Spleen (tissue), 11 donors: ENCODE measurements at regions not wholly inside any gene's neighbourhood (a gene's known extent, or its start where the extent isn't known, plus 50 kb on each side); places are given as distances from the start of the nearest gene placed in this dataset.

Experiments
- DNase-seq: peaks from one replicate; pipeline ENCODE4 v3.0.0-alpha.2; 2020
- H3K27ac ChIP-seq, 8 donors: fragments of 200-600 bp; sonication (generic) in 7 of 8; 1 replicate in 4 of 8; 2 replicates in 4 of 8; pipeline versions ENCODE4 v1.5.0 to v1.8.0; 2016 to 2021; ENCODE audit warnings: inconsistent platforms in 4 of 8, mild to moderate bottlenecking in 4 of 8, moderate library complexity in 1 of 8
- H3K27me3 ChIP-seq, 7 donors: fragments of 200-600 bp; sonication (generic) in 6 of 7; replicated peaks in 1 of 7; 1 replicate in 4 of 7; 2 replicates in 3 of 7; pipeline versions ENCODE4 v1.5.0 to v1.8.0; 2016 to 2021; ENCODE audit warnings: inconsistent platforms in 3 of 7, mild to moderate bottlenecking in 1 of 7
- H3K36me3 ChIP-seq, 6 donors: fragments of 200-600 bp; sonication (generic) in 5 of 6; 1 replicate in 4 of 6; 2 replicates in 2 of 6; pipeline versions ENCODE4 v1.5.0 to v1.8.0; 2016 to 2021; ENCODE audit warnings: inconsistent platforms in 2 of 6
- H3K4me1 ChIP-seq, 6 donors: fragments of 200-600 bp; sonication (generic) in 5 of 6; 1 replicate in 3 of 6; 2 replicates in 3 of 6; pipeline versions ENCODE4 v1.5.0 to v1.8.0; 2016 to 2021; ENCODE audit warnings: inconsistent platforms in 3 of 6
- H3K4me3 ChIP-seq, 8 donors: fragments of 200-600 bp; sonication (generic) in 7 of 8; 1 replicate in 4 of 8; 2 replicates in 4 of 8; pipeline versions ENCODE4 v1.5.0 to v1.8.0; 2016 to 2021; ENCODE audit warnings: inconsistent platforms in 4 of 8, mild to moderate bottlenecking in 4 of 8, moderate library complexity in 2 of 8
- H3K9me3 ChIP-seq, 8 donors: fragments of 200-600 bp; sonication (generic) in 7 of 8; 1 replicate in 4 of 8; 2 replicates in 4 of 8; pipeline versions ENCODE4 v1.5.0 to v1.8.0; 2016 to 2021; ENCODE audit warnings: inconsistent platforms in 4 of 8
- POLR2A ChIP-seq, 3 donors: fragments of 450-650 bp; IDR thresholded peaks; one replicate each; pipeline ENCODE4 v1.5.1; 2017; ENCODE audit warnings: antibody characterized with exemption in 3 of 3, mild to moderate bottlenecking in 1 of 3
- POLR2AphosphoS5 ChIP-seq, 3 donors: sonication (generic); formaldehyde crosslinking; IDR thresholded peaks; one replicate each; pipeline ENCODE4 v1.5.1; 2017; ENCODE audit warnings: antibody characterized with exemption in 3 of 3
- WGBS, 5 donors: extraction: QIAGEN DNeasy Blood & Tissue Kit in 3 of 5; methylation state at CpG; one replicate each; pipeline versions ENCODE4 v1.1.5 to v1.1.7; 2013 to 2018; 5-methylcytosine and 5-hydroxymethylcytosine counted together
- intact Hi-C: fragments of 100-400 bp; cut with DNase I; formaldehyde crosslinking; loops from one replicate; pipeline ENCODE4 v1.15.0; 2023; ENCODE audit warnings: low total_unique reads
- TF ChIP-seq, protein P1 (sequence below), 11 experiments: fragments of 200-600 bp in 7 of 11; fragments of 450-650 bp in 4 of 11; sonication (generic) in 4 of 11; IDR thresholded peaks in 8 of 11; conservative IDR thresholded peaks in 3 of 11; 1 replicate in 7 of 11; 2 replicates in 4 of 11; pipeline versions ENCODE4 v1.4.0 to v1.8.0; 2016 to 2021; ENCODE audit warnings: antibody characterized with exemption in 11 of 11, inconsistent platforms in 4 of 11, mild to moderate bottlenecking in 1 of 11
- donor health status: healthy with polysubstance abuse.
- donor health status: DM: no; HTN: no; CAD: no; lungs with moderate emphysema.
- donor health status: DM: no; HTN: no; CAD: no.
- donor health status: Bipolar disorder and iron deficiency.
- donor health status: healthy.
- donor health status: DM: no; HTN: no; CAD: no.
- donor health status: DM: yes; HTN: yes; CAD: no.

DNA sequence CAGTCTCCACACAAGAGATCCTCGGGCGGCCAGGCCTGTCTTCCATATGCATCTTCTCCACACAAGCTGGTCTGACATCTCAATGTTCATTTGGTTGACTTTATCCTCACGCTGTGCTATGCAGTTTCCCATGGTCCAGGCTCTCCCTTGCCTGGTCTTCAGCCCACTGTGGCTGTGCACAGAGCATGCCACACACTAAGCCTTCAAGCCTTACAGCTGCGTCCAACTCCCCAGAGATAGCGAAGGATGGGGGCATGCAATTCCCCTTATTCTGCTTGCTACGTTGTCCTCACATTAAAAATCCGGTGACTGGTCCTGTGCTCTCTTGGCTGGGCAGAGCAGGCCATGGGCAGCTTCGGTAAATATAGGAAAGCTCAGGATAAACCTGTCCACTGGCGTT is 188.7 kb upstream of the TCERG1L start:
- DNase-seq = no peak
- H3K4me1 ChIP-seq = no peaks in the 10 kb centered on the region
- no peak for TF ChIP-seq POLR2A (IDR thresholded peaks at IDR 0.05)
- no peak overlapping the region for H3K4me3 ChIP-seq
- H3K27ac ChIP-seq = no peak overlapping the region
- H3K36me3 ChIP-seq = no peaks in the 10 kb centered on the region
- H3K27me3 ChIP-seq = no peaks in the 10 kb centered on the region
- whole genome bisulfite sequencing, 5 donors = 82 to 90% (median 87%) methylated on average over 9 of the region's 9 CpGs
- peaks cover 10 to 52% (median 36%) of the 10 kb centered on the region in 8 donors for H3K9me3 ChIP-seq
- intact Hi-C loops = no loop called here

DNA sequence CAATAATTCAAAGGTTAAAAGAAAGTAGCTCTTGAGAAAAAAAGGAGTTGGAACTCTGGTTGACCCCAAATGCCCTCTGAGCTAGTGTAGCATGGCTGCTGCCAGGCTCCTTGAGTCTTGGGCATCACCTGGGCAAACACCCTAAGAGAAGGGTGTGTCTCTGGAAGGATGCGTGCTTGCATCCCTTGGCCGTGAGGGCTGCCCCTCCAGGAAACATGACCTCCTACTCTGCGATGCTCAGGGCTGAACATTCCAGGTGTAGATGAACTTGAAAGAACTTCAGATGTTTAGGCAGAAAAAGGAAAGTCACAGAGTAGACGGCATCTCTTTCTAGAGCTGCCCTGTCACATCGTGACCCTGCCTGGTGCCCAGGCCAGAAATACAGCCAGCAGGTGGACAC is 189.4 kb upstream of the TCERG1L start:
- TF ChIP-seq POLR2AphosphoS5 (IDR thresholded peaks at IDR 0.05) = no peak
- TF ChIP-seq, protein P1, sequence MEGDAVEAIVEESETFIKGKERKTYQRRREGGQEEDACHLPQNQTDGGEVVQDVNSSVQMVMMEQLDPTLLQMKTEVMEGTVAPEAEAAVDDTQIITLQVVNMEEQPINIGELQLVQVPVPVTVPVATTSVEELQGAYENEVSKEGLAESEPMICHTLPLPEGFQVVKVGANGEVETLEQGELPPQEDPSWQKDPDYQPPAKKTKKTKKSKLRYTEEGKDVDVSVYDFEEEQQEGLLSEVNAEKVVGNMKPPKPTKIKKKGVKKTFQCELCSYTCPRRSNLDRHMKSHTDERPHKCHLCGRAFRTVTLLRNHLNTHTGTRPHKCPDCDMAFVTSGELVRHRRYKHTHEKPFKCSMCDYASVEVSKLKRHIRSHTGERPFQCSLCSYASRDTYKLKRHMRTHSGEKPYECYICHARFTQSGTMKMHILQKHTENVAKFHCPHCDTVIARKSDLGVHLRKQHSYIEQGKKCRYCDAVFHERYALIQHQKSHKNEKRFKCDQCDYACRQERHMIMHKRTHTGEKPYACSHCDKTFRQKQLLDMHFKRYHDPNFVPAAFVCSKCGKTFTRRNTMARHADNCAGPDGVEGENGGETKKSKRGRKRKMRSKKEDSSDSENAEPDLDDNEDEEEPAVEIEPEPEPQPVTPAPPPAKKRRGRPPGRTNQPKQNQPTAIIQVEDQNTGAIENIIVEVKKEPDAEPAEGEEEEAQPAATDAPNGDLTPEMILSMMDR (IDR thresholded peaks at IDR 0.05 in 8 of 11, conservative IDR thresholded peaks at IDR 0.05 in 3 of 11) = no peak
- TF ChIP-seq POLR2A (IDR thresholded peaks at IDR 0.05) = no peak

DNA sequence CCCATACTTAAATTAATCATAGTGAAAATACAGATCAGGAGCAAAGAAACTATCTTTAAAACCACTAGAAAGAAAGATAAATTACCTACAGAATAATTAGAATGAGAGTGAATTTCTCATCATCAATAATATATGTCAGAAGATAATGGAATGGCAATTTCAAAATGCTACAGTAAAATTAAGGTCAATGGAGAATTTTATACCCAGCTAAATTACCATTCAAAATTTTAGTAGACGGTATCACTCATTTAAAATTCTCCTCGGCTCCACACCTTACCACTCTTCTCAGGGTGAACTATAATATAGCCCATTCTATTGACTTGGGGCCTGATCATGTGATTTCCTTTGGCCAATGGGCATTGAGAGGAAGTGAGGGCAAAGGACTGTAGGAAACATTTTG is 192.5 kb upstream of the TCERG1L start:
- 88 to 93% (median 90%) methylated on average over 2 of the region's 2 CpGs for WGBS, 5 donors

More for the DNA sequence above, 189.4 kb upstream of the TCERG1L start:
- 88 to 94% (median 91%) methylated on average over 5 of the region's 5 CpGs for WGBS, 5 donors
- H3K9me3 ChIP-seq = peaks cover 10 to 51% (median 40%) of the 10 kb centered on the region in 8 donors
- no peaks in the 10 kb centered on the region for H3K4me1 ChIP-seq
- intact Hi-C loops = no loop called here
- DNase-seq = no peak
- H3K27ac ChIP-seq = no peak overlapping the region
- no peaks in the 10 kb centered on the region for H3K27me3 ChIP-seq
- no peaks in the 10 kb centered on the region for H3K36me3 ChIP-seq
- H3K4me3 ChIP-seq = no peak overlapping the region

DNA sequence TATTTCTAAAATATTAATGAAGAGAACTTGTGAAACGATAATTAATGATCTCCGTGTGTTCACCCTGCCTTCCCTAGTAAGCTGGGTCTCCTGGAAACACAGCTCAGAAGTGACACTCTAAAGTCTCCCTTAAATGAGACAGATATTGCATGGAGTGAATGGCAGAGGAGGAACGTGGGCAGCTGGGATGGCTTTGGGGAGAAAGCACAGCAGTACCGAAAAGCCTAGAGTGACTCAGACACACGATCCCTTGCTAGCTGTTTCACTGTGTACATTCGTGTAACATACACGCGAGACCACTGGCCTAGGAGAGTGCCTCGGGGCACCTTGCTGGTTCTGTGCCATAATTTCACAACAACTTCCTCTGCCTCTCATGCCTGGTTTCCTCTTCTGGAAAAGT is 199.9 kb upstream of the TCERG1L start:
- no peaks in the 10 kb centered on the region for H3K4me1 ChIP-seq
- H3K36me3 ChIP-seq = no peaks in the 10 kb centered on the region
- H3K27me3 ChIP-seq = peaks cover 0 to 18% (median 0%) of the 10 kb centered on the region in 7 donors
- H3K4me3 ChIP-seq = no peak overlapping the region
- H3K9me3 ChIP-seq = peaks cover 0 to 39% (median 10%) of the 10 kb centered on the region in 8 donors
- no peak for DNase-seq
- H3K27ac ChIP-seq = no peak overlapping the region
- intact Hi-C loops = no loop called here
- 86 to 92% (median 88%) methylated on average over 9 of the region's 9 CpGs for WGBS, 5 donors
- TF ChIP-seq, protein P1 (IDR thresholded peaks at IDR 0.05 in 8 of 11, conservative IDR thresholded peaks at IDR 0.05 in 3 of 11) = no peak
- TF ChIP-seq POLR2AphosphoS5 (IDR thresholded peaks at IDR 0.05) (no peak), POLR2A (IDR thresholded peaks at IDR 0.05) (no peak)

More for the DNA sequence above, 192.5 kb upstream of the TCERG1L start:
- Histone ChIP-seq H3K27ac (no peak overlapping the region), H3K27me3 (no peaks in the 10 kb centered on the region), H3K9me3 (peaks cover 10 to 59% (median 43%) of the 10 kb centered on the region in 8 donors), H3K4me3 (no peak overlapping the region), H3K36me3 (no peaks in the 10 kb centered on the region), H3K4me1 (no peaks in the 10 kb centered on the region)
- DNase-seq = no peak
- TF ChIP-seq POLR2A (IDR thresholded peaks at IDR 0.05) = no peak
- no peak for TF ChIP-seq POLR2AphosphoS5 (IDR thresholded peaks at IDR 0.05)
- TF ChIP-seq, protein P1 (IDR thresholded peaks at IDR 0.05 in 8 of 11, conservative IDR thresholded peaks at IDR 0.05 in 3 of 11) = no peak
- intact Hi-C loops = no loop called here

DNA sequence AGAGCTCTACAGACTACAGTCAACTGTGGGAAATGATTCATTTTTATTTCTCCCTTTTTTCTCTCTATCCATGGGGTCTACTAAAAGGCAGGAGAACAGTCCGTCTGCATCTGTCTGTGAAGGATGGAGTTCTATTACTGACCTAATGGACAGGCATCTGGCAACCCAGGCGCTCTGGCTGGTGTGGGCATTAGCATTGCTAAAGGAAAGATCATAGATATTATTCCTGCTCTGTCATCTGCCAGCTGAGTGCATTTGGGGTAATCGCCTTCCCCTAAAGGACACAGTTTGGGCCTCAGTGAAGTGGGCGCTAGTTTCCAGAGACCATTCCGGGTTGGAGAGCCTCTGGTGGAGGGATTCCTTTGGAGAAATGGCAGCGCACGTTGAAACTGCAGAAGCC is 201.3 kb upstream of the TCERG1L start:
- Histone ChIP-seq H3K4me1 (no peaks in the 10 kb centered on the region), H3K27me3 (peaks cover 0 to 26% (median 0%) of the 10 kb centered on the region in 7 donors), H3K9me3 (peaks cover 0 to 34% (median 10%) of the 10 kb centered on the region in 8 donors), H3K36me3 (no peaks in the 10 kb centered on the region), H3K27ac (no peak overlapping the region), H3K4me3 (no peak overlapping the region)
- TF ChIP-seq, protein P1 (IDR thresholded peaks at IDR 0.05 in 8 of 11, conservative IDR thresholded peaks at IDR 0.05 in 3 of 11) = no peak
- TF ChIP-seq POLR2AphosphoS5 (IDR thresholded peaks at IDR 0.05) (no peak), POLR2A (IDR thresholded peaks at IDR 0.05) (no peak)
- WGBS, 5 donors = 89 to 94% (median 90%) methylated on average over 7 of the region's 7 CpGs
- intact Hi-C loops = no loop called here
- DNase-seq = no peak
